ENCODE measurements at regions not wholly inside any gene's neighbourhood (a gene's known extent, or its start where the extent isn't known, plus 50 kb on each side); places are given as distances from the start of the nearest gene placed in this dataset.

GRCh38 chrX:39734174-39734776 lies 363.5 kb downstream of the BCOR start:
- no peak for DNase-seq (ENCODE audit: low read depth in 2 of 2)

GRCh38 chrX:39736216-39737211 lies 361.2 kb downstream of the BCOR start:
- no peak for DNase-seq (ENCODE audit: low read depth in 2 of 2)

- no peak for DNase-seq (ENCODE audit: low read depth in 2 of 2)
These were observed 358.2 kb downstream of the BCOR start for GRCh38 chrX:39739585-39739984.

GRCh38 chrX:39740078-39740477 lies 357.7 kb downstream of the BCOR start:
- no peak for DNase-seq (ENCODE audit: low read depth in 2 of 2)

- DNase-seq (ENCODE audit: low read depth in 2 of 2) = no peak
These were observed 355.9 kb downstream of the BCOR start for GRCh38 chrX:39741904-39742303.

GRCh38 chrX:39745818-39746217 lies 351.9 kb downstream of the BCOR start:
- no peak for DNase-seq (ENCODE audit: low read depth in 2 of 2)

- no peak for DNase-seq (ENCODE audit: low read depth in 2 of 2)
These were observed 348.6 kb downstream of the BCOR start for GRCh38 chrX:39749135-39749534.

GRCh38 chrX:39749728-39750127 lies 348.0 kb downstream of the BCOR start:
- no peak for DNase-seq (ENCODE audit: low read depth in 2 of 2)

GRCh38 chrX:39750256-39750790 lies 347.4 kb downstream of the BCOR start:
- no peak for DNase-seq (ENCODE audit: low read depth in 2 of 2)

GRCh38 chrX:39750848-39751247 lies 346.9 kb downstream of the BCOR start:
- DNase-seq (ENCODE audit: low read depth in 2 of 2) = no peak

GRCh38 chrX:39752815-39753214 lies 344.9 kb downstream of the BCOR start:
- DNase-seq (ENCODE audit: low read depth in 2 of 2) = no peak

GRCh38 chrX:39753293-39753996 lies 344.3 kb downstream of the BCOR start:
- DNase-seq (ENCODE audit: low read depth in 2 of 2) = no peak

- no peak for DNase-seq (ENCODE audit: low read depth in 2 of 2)
These were observed 342.4 kb downstream of the BCOR start for GRCh38 chrX:39755143-39756032.

GRCh38 chrX:39756086-39756883 lies 341.5 kb downstream of the BCOR start:
- DNase-seq (ENCODE audit: low read depth in 2 of 2) = no peak

- DNase-seq (ENCODE audit: low read depth in 2 of 2) = no peak
These were observed 339.8 kb downstream of the BCOR start for GRCh38 chrX:39757971-39758370.

- DNase-seq (ENCODE audit: low read depth in 2 of 2) = no peak
These were observed 338.8 kb downstream of the BCOR start for GRCh38 chrX:39758791-39759525.

GRCh38 chrX:39759526-39760224 lies 338.1 kb downstream of the BCOR start:
- no peak for DNase-seq (ENCODE audit: low read depth in 2 of 2)

- DNase-seq (ENCODE audit: low read depth in 2 of 2) = no peak
These were observed 336.8 kb downstream of the BCOR start for GRCh38 chrX:39760930-39761329.

- DNase-seq (ENCODE audit: low read depth in 2 of 2) = no peak
These were observed 335.4 kb downstream of the BCOR start for GRCh38 chrX:39762266-39762841.

Measured in activated CD8-positive, alpha-beta memory T cell treated with anti-CD3 and anti-CD28 coated beads for 4 hours (primary cell).